G401 (cell line): ENCODE measurements at regions not wholly inside any gene's neighbourhood (a gene's known extent, or its start where the extent isn't known, plus 50 kb on each side); places are given as distances from the start of the nearest gene placed in this dataset.
"Not testable (repeated sequence)": the region's sequence is repeated elsewhere in the genome, so short reads cannot be mapped to it uniquely, and the experiment has no call there.

ENCODE experiments used
- DNase-seq: peaks from one replicate; pipeline ENCODE4 v3.0.0-alpha.2; 2015; ENCODE audit warnings: low spot score
- in situ Hi-C: cut with HindIII; loops from 2 replicates; pipeline ENCODE4 v1.10.0; 2016; ENCODE audit warnings: low sequenced_read_pairs, mixed read lengths

GRCh38 chr2:89296820-89297398, 605.4 kb downstream of the RPIA start:
- in situ Hi-C loops = not testable (repeated sequence)

GRCh38 chr2:89299196-89299595, 607.7 kb downstream of the RPIA start:
- in situ Hi-C loops, DNase-seq: not testable (repeated sequence)

More at GRCh38 chr2:89296820-89297398, 605.4 kb downstream of the RPIA start:
- DNase-seq = not testable (repeated sequence)

- in situ Hi-C loops, DNase-seq: not testable (repeated sequence)
Measured at GRCh38 chr2:89305623-89306022, 614.1 kb downstream of the RPIA start.

GRCh38 chr2:89306869-89307637, 615.6 kb downstream of the RPIA start:
- in situ Hi-C loops = not testable (repeated sequence)

GRCh38 chr2:89318990-89319389, 627.5 kb downstream of the RPIA start:
- DNase-seq, in situ Hi-C loops: not testable (repeated sequence)

More at GRCh38 chr2:89306869-89307637, 615.6 kb downstream of the RPIA start:
- not testable (repeated sequence) for DNase-seq

- DNase-seq, in situ Hi-C loops: not testable (repeated sequence)
Measured at GRCh38 chr2:89325894-89326293, 634.4 kb downstream of the RPIA start.

- DNase-seq = not testable (repeated sequence)
Measured at GRCh38 chr2:89326455-89326854, 635.0 kb downstream of the RPIA start.

GRCh38 chr2:89328790-89329189, 637.3 kb downstream of the RPIA start:
- DNase-seq, in situ Hi-C loops: not testable (repeated sequence)

More at GRCh38 chr2:89326455-89326854, 635.0 kb downstream of the RPIA start:
- in situ Hi-C loops = not testable (repeated sequence)
